ACC112 (cell line): ENCODE measurements at regions not wholly inside any gene's neighbourhood (a gene's known extent, or its start where the extent isn't known, plus 50 kb on each side); places are given as distances from the start of the nearest gene placed in this dataset.

Source experiments
- H2AFZ ChIP-seq: fragments of 200-600 bp; sonication (generic); one replicate; pipeline ENCODE4 v1.6.0; 2017; ENCODE audit warnings: antibody characterized with exemption, low read length; ENCODE audit not compliant: unreplicated experiment
- H3K27ac ChIP-seq: fragments of 200-600 bp; sonication (generic); 2 replicates; pipeline ENCODE4 v1.5.1; 2014; ENCODE audit warnings: low read depth, mild to moderate bottlenecking, antibody characterized with exemption, low read length, moderate library complexity
- H3K27me3 ChIP-seq: fragments of 200-600 bp; sonication (generic); 2 replicates; pipeline ENCODE4 v1.6.1; 2014; ENCODE audit warnings: mild to moderate bottlenecking, antibody characterized with exemption, low read length, moderate library complexity, mixed read lengths; ENCODE audit not compliant: insufficient read depth
- H3K36me3 ChIP-seq: fragments of 200-600 bp; sonication (generic); 2 replicates; pipeline ENCODE4 v1.6.1; 2016; ENCODE audit warnings: mild to moderate bottlenecking, antibody characterized with exemption, low read length, moderate library complexity, mixed read lengths; ENCODE audit not compliant: insufficient read depth
- H3K4me1 ChIP-seq: fragments of 200-600 bp; sonication (generic); one replicate; pipeline ENCODE4 v1.6.1; 2016; ENCODE audit warnings: low read length, mixed read lengths; ENCODE audit not compliant: insufficient read depth, unreplicated experiment, control insufficient read depth
- H3K4me3 ChIP-seq: fragments of 200-600 bp; sonication (generic); 2 replicates; pipeline ENCODE4 v1.5.1; 2014; ENCODE audit warnings: mild to moderate bottlenecking, low read depth, low read length
- H3K79me2 ChIP-seq: fragments of 200-600 bp; sonication (generic); one replicate; pipeline ENCODE4 v1.6.0; 2016; ENCODE audit warnings: low read length; ENCODE audit not compliant: control insufficient read depth, unreplicated experiment, insufficient read depth

GRCh38 chr6:165760803-165761185 lies 97.8 kb upstream of the PDE10A start:
- no peaks in the 10 kb centered on the region for H3K27me3 ChIP-seq
- H3K79me2 ChIP-seq = no peaks in the 10 kb centered on the region
- H2AFZ ChIP-seq = no peak overlapping the region
- H3K27ac ChIP-seq = no peak overlapping the region
- H3K4me3 ChIP-seq = no peak overlapping the region
- no peaks in the 10 kb centered on the region for H3K36me3 ChIP-seq
- no peaks in the 10 kb centered on the region for H3K4me1 ChIP-seq

- Histone ChIP-seq H3K4me3 (no peak overlapping the region), H3K27ac (no peak overlapping the region), H3K4me1 (no peaks in the 10 kb centered on the region), H3K79me2 (no peaks in the 10 kb centered on the region), H3K36me3 (no peaks in the 10 kb centered on the region), H3K27me3 (no peaks in the 10 kb centered on the region), H2AFZ (no peak overlapping the region)
Observed at GRCh38 chr6:165760126-165760802, 97.2 kb upstream of the PDE10A start.

- Histone ChIP-seq H2AFZ (no peak overlapping the region), H3K36me3 (no peaks in the 10 kb centered on the region), H3K27me3 (no peaks in the 10 kb centered on the region), H3K4me3 (no peak overlapping the region), H3K27ac (no peak overlapping the region), H3K4me1 (no peaks in the 10 kb centered on the region), H3K79me2 (no peaks in the 10 kb centered on the region)
Observed at GRCh38 chr6:165758441-165758840, 95.4 kb upstream of the PDE10A start.

- H3K27ac ChIP-seq = no peak overlapping the region
- H2AFZ ChIP-seq = no peak overlapping the region
- no peaks in the 10 kb centered on the region for H3K27me3 ChIP-seq
- no peak overlapping the region for H3K4me3 ChIP-seq
- no peaks in the 10 kb centered on the region for H3K36me3 ChIP-seq
- H3K79me2 ChIP-seq = no peaks in the 10 kb centered on the region
- no peaks in the 10 kb centered on the region for H3K4me1 ChIP-seq
Observed at GRCh38 chr6:165755583-165755982, 92.5 kb upstream of the PDE10A start.

GRCh38 chr6:165753506-165753905 lies 90.5 kb upstream of the PDE10A start:
- Histone ChIP-seq H3K36me3 (no peaks in the 10 kb centered on the region), H2AFZ (no peak overlapping the region), H3K27me3 (no peaks in the 10 kb centered on the region), H3K4me3 (no peak overlapping the region), H3K79me2 (no peaks in the 10 kb centered on the region), H3K4me1 (no peaks in the 10 kb centered on the region), H3K27ac (no peak overlapping the region)

GRCh38 chr6:165752451-165752850 lies 89.4 kb upstream of the PDE10A start:
- no peak overlapping the region for H3K4me3 ChIP-seq

GRCh38 chr6:165751486-165751885 lies 88.4 kb upstream of the PDE10A start:
- H3K79me2 ChIP-seq = no peaks in the 10 kb centered on the region
- no peak overlapping the region for H2AFZ ChIP-seq
- no peak overlapping the region for H3K4me3 ChIP-seq
- H3K4me1 ChIP-seq = no peaks in the 10 kb centered on the region
- H3K36me3 ChIP-seq = no peaks in the 10 kb centered on the region
- no peak overlapping the region for H3K27ac ChIP-seq
- no peaks in the 10 kb centered on the region for H3K27me3 ChIP-seq

More at GRCh38 chr6:165752451-165752850, 89.4 kb upstream of the PDE10A start:
- Histone ChIP-seq H3K27ac (no peak overlapping the region), H3K79me2 (no peaks in the 10 kb centered on the region), H3K36me3 (no peaks in the 10 kb centered on the region), H2AFZ (no peak overlapping the region), H3K27me3 (no peaks in the 10 kb centered on the region), H3K4me1 (no peaks in the 10 kb centered on the region)

GRCh38 chr6:165749163-165749562 lies 86.1 kb upstream of the PDE10A start:
- H3K79me2 ChIP-seq = no peaks in the 10 kb centered on the region
- no peak overlapping the region for H3K27ac ChIP-seq
- H3K36me3 ChIP-seq = no peaks in the 10 kb centered on the region
- H3K4me1 ChIP-seq = peaks cover 5% of the 10 kb centered on the region
- no peak overlapping the region for H3K4me3 ChIP-seq
- H3K27me3 ChIP-seq = no peaks in the 10 kb centered on the region
- H2AFZ ChIP-seq = no peak overlapping the region

- H3K27ac ChIP-seq = no peak overlapping the region
- peaks cover 5% of the 10 kb centered on the region for H3K4me1 ChIP-seq
- H3K36me3 ChIP-seq = no peaks in the 10 kb centered on the region
- H2AFZ ChIP-seq = no peak overlapping the region
- H3K27me3 ChIP-seq = no peaks in the 10 kb centered on the region
- H3K79me2 ChIP-seq = no peaks in the 10 kb centered on the region
- H3K4me3 ChIP-seq = no peak overlapping the region
Observed at GRCh38 chr6:165748390-165748789, 85.3 kb upstream of the PDE10A start.

GRCh38 chr6:165747963-165748362 lies 84.9 kb upstream of the PDE10A start:
- Histone ChIP-seq H3K36me3 (no peaks in the 10 kb centered on the region), H3K79me2 (no peaks in the 10 kb centered on the region), H3K4me3 (no peak overlapping the region), H3K27ac (no peak overlapping the region), H3K27me3 (no peaks in the 10 kb centered on the region), H2AFZ (no peak overlapping the region), H3K4me1 (peaks cover 5% of the 10 kb centered on the region)

GRCh38 chr6:165746331-165746730 lies 83.3 kb upstream of the PDE10A start:
- Histone ChIP-seq H3K4me1 (peaks cover 5% of the 10 kb centered on the region), H3K36me3 (no peaks in the 10 kb centered on the region), H3K27ac (no peak overlapping the region)

More at GRCh38 chr6:165746331-165746730, 83.3 kb upstream of the PDE10A start:
- Histone ChIP-seq H3K4me3 (no peak overlapping the region), H3K79me2 (no peaks in the 10 kb centered on the region), H2AFZ (no peak overlapping the region), H3K27me3 (no peaks in the 10 kb centered on the region)
